Trophoblast cell (in vitro differentiated cells and primary cell): ENCODE measurements at regions not wholly inside any gene's neighbourhood (a gene's known extent, or its start where the extent isn't known, plus 50 kb on each side); places are given as distances from the start of the nearest gene placed in this dataset.
"Not testable (repeated sequence)": the region's sequence is repeated elsewhere in the genome, so short reads cannot be mapped to it uniquely, and the experiment has no call there.

Source experiments
- DNase-seq, 2 donors: peaks; one replicate each; pipeline ENCODE4 v3.0.0-alpha.2; 2016
- H2AFZ ChIP-seq: 2 replicates; pipeline ENCODE4 v1.6.1; 2013; ENCODE audit warnings: low read length, moderate library complexity, mild to moderate bottlenecking; ENCODE audit not compliant: insufficient read depth, poor library complexity
- H2AK5ac ChIP-seq: 2 replicates; pipeline ENCODE4 v1.6.1; 2013; ENCODE audit warnings: mild to moderate bottlenecking, low read length
- H2BK120ac ChIP-seq: 2 replicates; pipeline ENCODE4 v1.6.1; 2013; ENCODE audit warnings: low read length, mild to moderate bottlenecking, moderate library complexity; ENCODE audit not compliant: insufficient read depth, poor library complexity
- H2BK12ac ChIP-seq: 2 replicates; pipeline ENCODE4 v1.6.1; 2013; ENCODE audit warnings: mild to moderate bottlenecking, low read length, moderate library complexity
- H2BK5ac ChIP-seq: 2 replicates; pipeline ENCODE4 v1.6.1; 2013; ENCODE audit warnings: low read length, low read depth, moderate library complexity, mild to moderate bottlenecking; ENCODE audit not compliant: poor library complexity
- H3K14ac ChIP-seq: 2 replicates; pipeline ENCODE4 v1.6.1; 2013; ENCODE audit warnings: mild to moderate bottlenecking, low read length
- H3K18ac ChIP-seq: 2 replicates; pipeline ENCODE4 v1.6.1; 2013; ENCODE audit warnings: mild to moderate bottlenecking, low read length
- H3K23ac ChIP-seq: 2 replicates; pipeline ENCODE4 v1.6.1; 2013; ENCODE audit warnings: low read length
- H3K27ac ChIP-seq: 2 replicates; pipeline ENCODE4 v1.5.1; 2013; ENCODE audit warnings: low read depth, mild to moderate bottlenecking, inconsistent platforms, low read length, moderate library complexity
- H3K27me3 ChIP-seq: 2 replicates; pipeline ENCODE4 v1.6.1; 2013; ENCODE audit warnings: inconsistent platforms, mild to moderate bottlenecking, low read length, moderate library complexity; ENCODE audit not compliant: insufficient read depth
- H3K36me3 ChIP-seq, 2 experiments: 1 replicate in 1 of 2; 2 replicates in 1 of 2; pipeline ENCODE4 v1.6.1; 2013; ENCODE audit warnings: low read length in 2 of 2, mild to moderate bottlenecking in 2 of 2, moderate library complexity in 1 of 2; ENCODE audit not compliant: insufficient read depth in 2 of 2, control insufficient read depth in 1 of 2
- H3K4ac ChIP-seq: 2 replicates; pipeline ENCODE4 v1.6.1; 2013; ENCODE audit warnings: low read depth, mild to moderate bottlenecking, low read length, moderate library complexity
- H3K4me1 ChIP-seq, 2 experiments: 1 replicate in 1 of 2; 2 replicates in 1 of 2; pipeline ENCODE4 v1.6.1; 2013; ENCODE audit warnings: low read length in 2 of 2, mild to moderate bottlenecking in 2 of 2, moderate library complexity in 1 of 2; ENCODE audit not compliant: insufficient read depth in 2 of 2, control insufficient read depth in 1 of 2
- H3K4me2 ChIP-seq: 2 replicates; pipeline ENCODE4 v1.6.1; 2013; ENCODE audit warnings: inconsistent platforms, mild to moderate bottlenecking, low read length, moderate library complexity
- H3K4me3 ChIP-seq: 2 replicates; pipeline ENCODE4 v1.5.1; 2013; ENCODE audit warnings: mild to moderate bottlenecking, low read depth, low read length, inconsistent platforms
- H3K79me1 ChIP-seq: one replicate; pipeline ENCODE4 v1.6.1; 2013; ENCODE audit warnings: low read length
- H3K79me2 ChIP-seq: 2 replicates; pipeline ENCODE4 v1.6.1; 2013; ENCODE audit warnings: low read length, mild to moderate bottlenecking; ENCODE audit not compliant: control insufficient read depth, insufficient read depth, poor library complexity
- H3K9ac ChIP-seq: 2 replicates; pipeline ENCODE4 v1.6.1; 2013; ENCODE audit warnings: mild to moderate bottlenecking, low read length
- H3K9me3 ChIP-seq: 2 replicates; pipeline ENCODE4 v1.6.1; 2013; ENCODE audit warnings: low read depth, mild to moderate bottlenecking, control low read depth, inconsistent platforms, low read length; ENCODE audit not compliant: insufficient read depth
- H4K12ac ChIP-seq: 2 replicates; pipeline ENCODE4 v1.6.1; 2013; ENCODE audit warnings: low read depth, mild to moderate bottlenecking, low read length, moderate library complexity
- H4K8ac ChIP-seq: 2 replicates; pipeline ENCODE4 v1.6.1; 2013; ENCODE audit warnings: low read depth, mild to moderate bottlenecking, low read length, moderate library complexity
- H4K91ac ChIP-seq: one replicate; pipeline ENCODE4 v1.6.1; 2013; ENCODE audit warnings: low read depth, mild to moderate bottlenecking, low read length, moderate library complexity
- WGBS: extraction: QIAGEN DNeasy Blood & Tissue Kit; methylation state at CpG from one replicate; pipeline ENCODE4 v1.1.7; 2013; ENCODE audit warnings: missing lambda C conversion rate; ENCODE audit not compliant: insufficient read length, insufficient coverage; ENCODE audit errors: extremely low coverage; 5-methylcytosine and 5-hydroxymethylcytosine counted together

DNA sequence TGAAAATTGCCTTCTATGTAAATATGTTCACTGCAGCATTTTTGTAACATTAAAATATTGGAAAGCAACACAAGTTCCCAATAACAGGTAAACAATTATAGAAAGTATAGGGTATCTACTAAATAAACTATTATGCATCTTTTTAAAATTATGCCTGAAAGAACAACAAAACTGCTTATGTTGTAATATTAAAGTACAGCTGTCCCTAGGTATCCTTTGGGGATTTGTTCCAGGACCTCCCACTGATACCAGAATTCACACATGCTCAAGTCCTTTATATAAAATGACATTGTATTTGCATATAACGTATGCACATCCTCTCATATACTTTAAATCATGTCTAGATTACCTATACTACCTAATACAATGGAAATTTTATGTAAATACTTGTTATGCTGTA, 121.8 kb upstream of the TNFSF4 start:
- Histone ChIP-seq H2AK5ac (no peak overlapping the region), H3K27ac (no peak overlapping the region), H4K12ac (no peak overlapping the region), H3K14ac (no peak overlapping the region), H3K9me3 (no peaks in the 10 kb centered on the region), H2BK5ac (no peak overlapping the region), H3K4me3 (no peak overlapping the region), H3K27me3 (no peaks in the 10 kb centered on the region), H3K4me1 (no peaks in the 10 kb centered on the region), H3K9ac (no peak overlapping the region), H2BK120ac (no peak overlapping the region), H4K8ac (no peak overlapping the region), H3K4ac (no peak overlapping the region), H2BK12ac (no peak overlapping the region), H3K23ac (no peak overlapping the region), H3K4me2 (no peak overlapping the region), H3K79me2 (no peaks in the 10 kb centered on the region), H3K79me1 (no peaks in the 10 kb centered on the region), H4K91ac (no peak overlapping the region), H3K36me3 (no peaks in the 10 kb centered on the region), H2AFZ (no peak overlapping the region), H3K18ac (no peak overlapping the region)
- DNase-seq, result no peak
- no CpG with 5 or more reads among the region's 1 CpG for WGBS

- Histone ChIP-seq H3K79me1 (no peaks in the 10 kb centered on the region), H3K27ac (no peak overlapping the region), H3K36me3 (no peaks in the 10 kb centered on the region), H2BK5ac (no peak overlapping the region), H3K9me3 (no peaks in the 10 kb centered on the region), H3K4me2 (no peak overlapping the region), H2BK120ac (no peak overlapping the region), H3K14ac (no peak overlapping the region), H4K12ac (no peak overlapping the region), H3K27me3 (no peaks in the 10 kb centered on the region), H3K23ac (no peak overlapping the region), H3K4ac (no peak overlapping the region), H2BK12ac (no peak overlapping the region), H3K4me3 (no peak overlapping the region), H2AK5ac (no peak overlapping the region), H4K91ac (no peak overlapping the region), H3K79me2 (no peaks in the 10 kb centered on the region), H4K8ac (no peak overlapping the region), H3K18ac (no peak overlapping the region), H3K4me1 (no peaks in the 10 kb centered on the region), H3K9ac (no peak overlapping the region), H2AFZ (no peak overlapping the region)
- WGBS, result no CpG with 5 or more reads among the region's 1 CpG
- no peak for DNase-seq
These were observed 122.6 kb upstream of the TNFSF4 start for GRCh38 chr1:173329726-173330125.

GRCh38 chr1:173330149-173330951, 123.2 kb upstream of the TNFSF4 start:
- no peak overlapping the region for H3K4me3 ChIP-seq
- H2BK5ac ChIP-seq, result no peak overlapping the region
- WGBS, result no CpG with 5 or more reads among the region's 3 CpGs

GRCh38 chr1:173330952-173331548, 123.9 kb upstream of the TNFSF4 start:
- H2AFZ ChIP-seq, H3K23ac ChIP-seq, H3K79me1 ChIP-seq, H3K18ac ChIP-seq, H2BK5ac ChIP-seq, H2AK5ac ChIP-seq, H3K27me3 ChIP-seq, H3K4me3 ChIP-seq, H3K79me2 ChIP-seq, H3K27ac ChIP-seq, H2BK120ac ChIP-seq, H3K9me3 ChIP-seq, DNase-seq, H3K4me2 ChIP-seq, H3K4ac ChIP-seq, H3K9ac ChIP-seq, H4K8ac ChIP-seq, H2BK12ac ChIP-seq, H3K14ac ChIP-seq, H4K91ac ChIP-seq, H4K12ac ChIP-seq, H3K4me1 ChIP-seq, H3K36me3 ChIP-seq: not testable (repeated sequence)
- WGBS, result no CpG with 5 or more reads among the region's 10 CpGs

More at GRCh38 chr1:173330149-173330951, 123.2 kb upstream of the TNFSF4 start:
- Histone ChIP-seq H2AK5ac (no peak overlapping the region), H3K27me3 (no peaks in the 10 kb centered on the region), H2BK12ac (no peak overlapping the region), H4K91ac (no peak overlapping the region), H2BK120ac (no peak overlapping the region), H3K18ac (no peak overlapping the region), H4K8ac (no peak overlapping the region), H3K4me2 (no peak overlapping the region), H3K4ac (no peak overlapping the region), H3K23ac (no peak overlapping the region), H3K14ac (no peak overlapping the region), H3K79me1 (no peaks in the 10 kb centered on the region), H3K9ac (no peak overlapping the region), H3K27ac (no peak overlapping the region), H3K9me3 (no peaks in the 10 kb centered on the region), H4K12ac (no peak overlapping the region), H3K36me3 (no peaks in the 10 kb centered on the region), H3K4me1 (no peaks in the 10 kb centered on the region), H2AFZ (no peak overlapping the region), H3K79me2 (no peaks in the 10 kb centered on the region)
- DNase-seq, result peak in 1 of 2 donors; percentile 9
